ENCODE measurements at regions not wholly inside any gene's neighbourhood (a gene's known extent, or its start where the extent isn't known, plus 50 kb on each side); places are given as distances from the start of the nearest gene placed in this dataset.

DNA sequence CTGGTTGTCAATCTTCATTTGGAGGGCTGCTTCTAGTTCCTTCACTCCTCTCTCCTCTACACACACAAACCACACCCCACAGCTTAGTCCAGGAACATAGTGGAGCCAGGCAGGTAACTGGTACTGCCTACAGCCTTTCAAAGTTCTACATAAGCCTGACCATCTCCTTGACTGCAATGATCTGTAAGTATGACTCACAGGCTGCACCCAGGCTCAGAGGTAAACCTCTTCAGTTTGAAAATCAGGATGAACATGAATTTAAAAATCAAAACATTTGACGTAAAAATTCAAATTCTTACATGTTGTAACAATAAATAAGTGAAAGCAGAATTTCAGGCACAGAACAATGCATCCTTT lies 68.7 kb upstream of the C10orf120 start:
- Histone ChIP-seq H2BK5ac (ENCODE audit: low read depth, low read length) (no peak overlapping the region), H3K36me3 (ENCODE audit: control insufficient read depth in 2 of 4, insufficient read depth in 4 of 4, low read length in 3 of 4) (no peaks in the 10 kb centered on the region), H3K18ac (ENCODE audit: extremely low read depth, low read length) (no peak overlapping the region), H4K8ac (ENCODE audit: extremely low read depth, insufficient read depth, low read length) (no peak overlapping the region), H3K4me1 (replicated peaks in 1 of 4; ENCODE audit: control insufficient read depth in 3 of 4, insufficient read depth in 4 of 4, low read length in 3 of 4) (no peaks in the 10 kb centered on the region), H3K14ac (ENCODE audit: insufficient read length) (no peak overlapping the region), H3K79me2 (ENCODE audit: control insufficient read depth in 1 of 2, insufficient read depth in 2 of 2, low read length in 2 of 2) (no peaks in the 10 kb centered on the region), H3K9me3 (ENCODE audit: insufficient read depth in 2 of 2, low read depth in 1 of 2, low read length in 1 of 2) (no peaks in the 10 kb centered on the region; a peak in 2 of 4 replicates), H3K27me3 (replicated peaks in 1 of 4; ENCODE audit: control insufficient read depth in 3 of 4, extremely low read depth in 1 of 4, insufficient read depth in 3 of 4, low read length in 3 of 4) (no peaks in the 10 kb centered on the region), H4K20me1 (replicated peaks in 1 of 2; ENCODE audit: control insufficient read depth in 1 of 2, insufficient read depth in 2 of 2, low read length in 2 of 2) (no peaks in the 10 kb centered on the region), H2BK20ac (ENCODE audit: low read length) (no peak overlapping the region), H3K4ac (replicated peaks; ENCODE audit: insufficient read length, low read depth, low read length) (no peak overlapping the region), H3K27ac (ENCODE audit: low read depth, low read length) (no peak overlapping the region), H2BK120ac (replicated peaks; ENCODE audit: low read depth, low read length) (no peak overlapping the region), H3K9ac (replicated peaks in 1 of 4; ENCODE audit: extremely low read depth in 1 of 4, low read depth in 3 of 4, low read length in 3 of 4) (no peak overlapping the region), H2AFZ (ENCODE audit: low read length) (no peak overlapping the region), H3K4me3 (ENCODE audit: extremely low read depth in 1 of 4, insufficient read depth in 2 of 4, low read depth in 3 of 4, low read length in 4 of 4) (no peak overlapping the region), H2BK15ac (ENCODE audit: low read length) (no peak overlapping the region), H3K23ac (ENCODE audit: insufficient read length) (no peak overlapping the region), H2BK12ac (ENCODE audit: low read depth, low read length) (no peak overlapping the region), H3K79me1 (ENCODE audit: low read depth, low read length) (no peaks in the 10 kb centered on the region), H3K56ac (replicated peaks; ENCODE audit: insufficient read length, low read depth, low read length) (no peak overlapping the region), H3K4me2 (ENCODE audit: insufficient read depth in 1 of 2, low read depth in 2 of 2, low read length in 2 of 2) (no peak overlapping the region), H4K5ac (ENCODE audit: insufficient read length, low read depth, low read length) (no peak overlapping the region), H4K91ac (replicated peaks; ENCODE audit: insufficient read length, low read length) (no peak overlapping the region), H2AK5ac (ENCODE audit: low read depth, low read length) (no peak overlapping the region), H3K23me2 (ENCODE audit: low read depth, low read length) (no peaks in the 10 kb centered on the region)
- no peak for DNase-seq (ENCODE audit: low read depth in 1 of 2, low spot score in 2 of 2)
- TF ChIP-seq, protein P1, sequence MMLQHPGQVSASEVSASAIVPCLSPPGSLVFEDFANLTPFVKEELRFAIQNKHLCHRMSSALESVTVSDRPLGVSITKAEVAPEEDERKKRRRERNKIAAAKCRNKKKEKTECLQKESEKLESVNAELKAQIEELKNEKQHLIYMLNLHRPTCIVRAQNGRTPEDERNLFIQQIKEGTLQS (IDR thresholded peaks at IDR 0.05; ENCODE audit: insufficient read depth, low read depth, low read length) = no peak
- no peak for TF ChIP-seq CBX8 (IDR thresholded peaks at IDR 0.05; ENCODE audit: borderline replicate concordance, low read depth, low read length)
- TF ChIP-seq CREB1 (IDR thresholded peaks at IDR 0.05) = no peak
- TF ChIP-seq MAFK (IDR thresholded peaks at IDR 0.05; ENCODE audit: low read depth, low read length) = no peak
- no peak for TF ChIP-seq TAF1 (IDR thresholded peaks at IDR 0.05; ENCODE audit: low read depth, low read length)
- no peak for TF ChIP-seq NANOG (IDR thresholded peaks at IDR 0.05; ENCODE audit: insufficient read depth, low read depth, low read length, poor library complexity, severe bottlenecking)
- TF ChIP-seq BRCA1 (IDR thresholded peaks at IDR 0.05; ENCODE audit: low read depth, low read length) = no peak
- TF ChIP-seq KDM1A (IDR thresholded peaks at IDR 0.05; ENCODE audit: borderline replicate concordance, low read length) = no peak
- TF ChIP-seq SIX5 (IDR thresholded peaks at IDR 0.05; ENCODE audit: low read depth, low read length) = no peak
- no peak for TF ChIP-seq CHD2 (IDR thresholded peaks at IDR 0.05; ENCODE audit: low read length)
- no peak for TF ChIP-seq EGR1 (IDR thresholded peaks at IDR 0.05; ENCODE audit: borderline replicate concordance, low read depth, low read length)
- no peak for TF ChIP-seq HDAC6 (IDR thresholded peaks at IDR 0.05; ENCODE audit: low read depth, low read length)
- TF ChIP-seq RNF2 (IDR thresholded peaks at IDR 0.05; ENCODE audit: borderline replicate concordance, low read depth, low read length, missing control alignments, poor library complexity, severe bottlenecking) = no peak
- POLR2A ChIA-PET (ENCODE audit: partially characterized antibody) = no interaction called here
- 80% methylated on average over 1 of the region's 1 CpG; no CpG with 5 or more reads in 1 of the 2 experiments for WGBS, 2 experiments (ENCODE audit: extremely low coverage in 1 of 2, insufficient coverage in 1 of 2, insufficient read length in 1 of 2, insufficient replicate concordance in 2 of 2, low coverage in 1 of 2, low lambda C conversion rate in 2 of 2, missing lambda C conversion rate in 1 of 2)
- CTCF ChIA-PET (ENCODE audit: partially characterized antibody) = interaction anchor here (1.6 kb wide), 1 partner anchor 12 kb away, joined by 5 read pairs; no protein-coding TSS in a partner anchor
- no peak for FAIRE-seq

All from H1 (cell line).